ENCODE measurements at regions not wholly inside any gene's neighbourhood (a gene's known extent, or its start where the extent isn't known, plus 50 kb on each side); places are given as distances from the start of the nearest gene placed in this dataset.

DNA sequence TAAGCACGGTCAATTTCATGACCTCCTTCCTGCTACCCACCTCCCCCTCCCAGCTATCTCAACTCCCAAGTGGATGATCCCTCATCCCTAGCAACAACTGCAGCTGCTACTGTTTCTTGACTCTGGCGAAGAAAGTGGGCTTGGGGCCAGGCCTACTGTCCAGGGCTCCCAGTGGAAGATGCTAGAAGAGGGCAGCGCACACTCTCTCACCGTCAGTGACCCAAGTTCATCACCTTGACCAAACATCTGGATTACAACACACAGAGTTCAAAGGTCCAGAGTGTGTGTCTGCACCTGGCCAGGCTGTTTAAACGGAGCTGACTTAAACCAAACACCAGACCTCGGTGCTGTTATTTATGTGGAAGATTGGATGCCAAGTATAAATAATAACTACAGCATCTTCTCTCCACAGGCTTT, 385.6 kb downstream of the SHQ1 start:
- no peaks in the 10 kb centered on the region for H3K27me3 ChIP-seq (ENCODE audit: low read length)
- H3K4me2 ChIP-seq (ENCODE audit: low read depth, low read length, poor library complexity, severe bottlenecking), result no peak overlapping the region
- DNase-seq, result no peak
- H3K36me3 ChIP-seq (ENCODE audit: insufficient read depth, low read length), result no peaks in the 10 kb centered on the region
- H3K9me2 ChIP-seq (replicated peaks; ENCODE audit: insufficient read depth, low read length), result no peaks in the 10 kb centered on the region
- H4K20me1 ChIP-seq (ENCODE audit: insufficient read depth, low read depth, low read length), result no peaks in the 10 kb centered on the region
- H3K27ac ChIP-seq (ENCODE audit: low read length), result no peak overlapping the region
- H3K9me3 ChIP-seq (ENCODE audit: low read length), result no peaks in the 10 kb centered on the region
- no peak overlapping the region for H3K4me3 ChIP-seq (ENCODE audit: low read length)
- no peak overlapping the region for H2AFZ ChIP-seq (ENCODE audit: low read length)
- H3K9ac ChIP-seq (ENCODE audit: low read length), result no peak overlapping the region
- H3K79me2 ChIP-seq (ENCODE audit: low read length), result no peaks in the 10 kb centered on the region
- peaks cover 5% of the 10 kb centered on the region; the same call in 1 of the 2 replicates for H3K4me1 ChIP-seq (ENCODE audit: low read length)

DNA sequence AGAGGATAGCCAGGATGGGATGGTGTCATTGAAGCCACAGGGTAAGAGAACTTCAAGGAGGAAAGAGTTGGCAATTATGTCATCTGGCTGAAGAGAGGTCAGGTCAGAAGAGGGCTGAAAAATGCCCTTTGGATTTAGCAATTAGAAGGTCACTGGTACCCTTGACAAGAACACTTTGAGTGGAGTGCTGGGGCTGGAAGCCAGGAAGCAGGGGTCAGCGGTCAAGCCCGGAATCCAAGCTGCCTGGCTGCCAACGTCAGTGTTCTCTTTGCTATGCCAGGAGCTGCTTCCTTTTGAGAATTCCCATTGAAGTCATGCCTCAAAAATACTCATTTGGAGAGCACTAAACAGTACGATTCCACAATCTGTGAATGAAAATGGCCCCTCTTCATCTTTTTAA, 386.5 kb downstream of the SHQ1 start:
- Histone ChIP-seq H4K20me1 (ENCODE audit: insufficient read depth, low read depth, low read length) (no peaks in the 10 kb centered on the region), H3K27ac (ENCODE audit: low read length) (no peak overlapping the region), H3K4me3 (ENCODE audit: low read length) (no peak overlapping the region), H3K4me1 (ENCODE audit: low read length) (peaks cover 5% of the 10 kb centered on the region; the same call in 1 of the 2 replicates), H3K79me2 (ENCODE audit: low read length) (no peaks in the 10 kb centered on the region), H3K4me2 (ENCODE audit: low read depth, low read length, poor library complexity, severe bottlenecking) (no peak overlapping the region), H2AFZ (ENCODE audit: low read length) (no peak overlapping the region), H3K9me2 (replicated peaks; ENCODE audit: insufficient read depth, low read length) (no peaks in the 10 kb centered on the region), H3K36me3 (ENCODE audit: insufficient read depth, low read length) (no peaks in the 10 kb centered on the region), H3K9ac (ENCODE audit: low read length) (no peak overlapping the region), H3K9me3 (ENCODE audit: low read length) (no peaks in the 10 kb centered on the region), H3K27me3 (ENCODE audit: low read length) (no peaks in the 10 kb centered on the region)
- DNase-seq, result no peak

DNA sequence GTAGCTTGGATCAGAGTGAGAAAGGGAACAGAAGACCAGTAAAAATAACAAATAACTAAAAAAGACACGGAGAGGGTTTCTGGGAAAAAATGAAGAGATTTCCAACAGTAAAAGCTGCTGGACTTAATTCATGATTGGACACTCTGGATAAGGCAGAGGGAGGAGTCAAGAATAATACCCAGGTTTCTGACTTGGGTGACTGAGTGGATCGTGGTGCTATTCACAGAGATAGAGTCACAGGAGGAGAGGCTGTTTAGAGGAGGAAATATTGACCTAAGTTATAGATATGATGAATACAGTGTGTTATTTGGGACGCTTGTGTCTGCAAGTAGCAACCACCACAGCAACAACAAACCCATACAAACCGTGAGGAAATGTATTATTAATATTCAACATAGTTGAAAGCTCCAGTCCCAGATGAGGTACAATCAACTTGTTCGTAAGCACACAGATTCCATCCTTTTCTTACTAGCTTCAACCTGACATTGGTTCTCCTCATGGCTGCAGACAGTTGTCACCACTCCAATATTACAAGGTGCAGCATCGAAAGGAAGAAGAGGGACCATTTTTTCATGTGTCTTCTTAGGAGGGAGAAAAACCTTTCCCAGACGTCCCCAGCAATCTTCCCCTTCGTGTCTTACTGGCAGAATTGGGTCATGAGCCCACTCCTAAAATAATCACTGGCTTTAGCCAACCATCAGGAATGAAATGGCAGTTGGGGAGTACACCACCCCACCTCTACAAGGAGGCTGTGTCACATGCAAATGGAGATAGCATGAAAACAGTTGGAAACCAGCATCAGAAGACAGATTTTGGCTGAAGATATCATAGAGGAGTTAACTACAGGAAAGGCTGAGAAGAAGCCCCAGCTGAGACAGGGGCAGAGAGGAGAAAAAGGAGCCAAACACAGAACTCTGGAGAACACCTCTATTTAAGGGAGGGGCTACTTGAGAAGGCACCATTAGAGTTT, 387.8 kb downstream of the SHQ1 start:
- no peaks in the 10 kb centered on the region for H3K27me3 ChIP-seq (ENCODE audit: low read length)
- no peak overlapping the region for H2AFZ ChIP-seq (ENCODE audit: low read length)
- H3K4me3 ChIP-seq (ENCODE audit: low read length), result no peak overlapping the region
- no peak overlapping the region for H3K27ac ChIP-seq (ENCODE audit: low read length)
- H3K4me1 ChIP-seq (ENCODE audit: low read length), result no peaks in the 10 kb centered on the region
- DNase-seq, result no peak
- H3K9ac ChIP-seq (ENCODE audit: low read length), result no peak overlapping the region
- H3K9me2 ChIP-seq (replicated peaks; ENCODE audit: insufficient read depth, low read length), result no peaks in the 10 kb centered on the region
- no peaks in the 10 kb centered on the region for H3K36me3 ChIP-seq (ENCODE audit: insufficient read depth, low read length)
- H4K20me1 ChIP-seq (ENCODE audit: insufficient read depth, low read depth, low read length), result no peaks in the 10 kb centered on the region
- H3K9me3 ChIP-seq (ENCODE audit: low read length), result no peaks in the 10 kb centered on the region
- no peaks in the 10 kb centered on the region for H3K79me2 ChIP-seq (ENCODE audit: low read length)
- no peak overlapping the region for H3K4me2 ChIP-seq (ENCODE audit: low read depth, low read length, poor library complexity, severe bottlenecking)

DNA sequence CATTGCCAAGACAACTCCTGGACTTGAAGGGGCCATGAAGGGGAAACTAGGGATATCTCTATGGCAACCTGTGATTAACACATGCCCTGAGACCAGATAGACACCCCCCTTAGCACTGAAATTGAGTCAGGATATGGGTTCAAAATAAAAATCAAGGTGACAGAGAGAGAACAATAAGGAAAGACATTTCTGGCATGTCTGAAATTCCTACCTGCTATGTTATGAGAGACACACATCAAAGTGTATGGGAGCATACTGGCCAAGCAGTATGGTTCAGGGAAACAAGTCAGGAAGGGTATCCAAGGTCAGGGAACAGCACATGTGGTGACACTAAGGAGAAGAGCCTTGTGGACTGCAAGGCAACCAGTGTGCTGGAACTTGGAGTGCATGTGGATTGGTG, 388.7 kb downstream of the SHQ1 start:
- DNase-seq, result no peak
- H3K27me3 ChIP-seq (ENCODE audit: low read length), result no peaks in the 10 kb centered on the region
- no peaks in the 10 kb centered on the region for H3K79me2 ChIP-seq (ENCODE audit: low read length)
- H3K4me3 ChIP-seq (ENCODE audit: low read length), result no peak overlapping the region
- no peak overlapping the region for H3K4me2 ChIP-seq (ENCODE audit: low read depth, low read length, poor library complexity, severe bottlenecking)
- no peaks in the 10 kb centered on the region for H3K9me2 ChIP-seq (replicated peaks; ENCODE audit: insufficient read depth, low read length)
- H3K9ac ChIP-seq (ENCODE audit: low read length), result no peak overlapping the region
- H4K20me1 ChIP-seq (ENCODE audit: insufficient read depth, low read depth, low read length), result no peaks in the 10 kb centered on the region
- H3K4me1 ChIP-seq (ENCODE audit: low read length), result no peaks in the 10 kb centered on the region
- no peaks in the 10 kb centered on the region for H3K9me3 ChIP-seq (ENCODE audit: low read length)
- H3K36me3 ChIP-seq (ENCODE audit: insufficient read depth, low read length), result no peaks in the 10 kb centered on the region
- no peak overlapping the region for H3K27ac ChIP-seq (ENCODE audit: low read length)
- H2AFZ ChIP-seq (ENCODE audit: low read length), result no peak overlapping the region

DNA sequence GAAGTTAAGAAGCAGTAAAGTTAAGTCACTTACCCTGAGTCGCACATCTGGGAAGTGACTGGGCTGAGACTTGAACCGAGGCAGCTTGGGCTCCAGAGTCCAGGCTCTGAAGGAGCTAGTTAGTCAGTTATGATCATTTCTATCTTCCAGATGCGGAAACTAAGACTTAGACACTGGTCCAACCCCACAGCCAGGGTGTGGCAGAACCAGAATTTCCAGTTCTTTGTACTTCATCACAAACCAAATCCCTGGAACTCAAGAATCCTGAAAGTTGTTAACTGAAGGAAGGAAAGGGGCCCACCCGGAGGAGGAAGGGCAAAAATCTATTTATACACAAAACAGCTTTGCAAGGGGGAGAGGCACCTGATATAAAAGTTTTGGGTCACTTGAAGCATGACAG, 389.9 kb downstream of the SHQ1 start:
- DNase-seq, result no peak
- Histone ChIP-seq H3K27ac (ENCODE audit: low read length) (no peak overlapping the region), H3K79me2 (ENCODE audit: low read length) (no peaks in the 10 kb centered on the region), H4K20me1 (ENCODE audit: insufficient read depth, low read depth, low read length) (no peaks in the 10 kb centered on the region), H3K4me2 (ENCODE audit: low read depth, low read length, poor library complexity, severe bottlenecking) (no peak overlapping the region), H3K36me3 (ENCODE audit: insufficient read depth, low read length) (no peaks in the 10 kb centered on the region), H3K27me3 (ENCODE audit: low read length) (no peaks in the 10 kb centered on the region), H2AFZ (ENCODE audit: low read length) (no peak overlapping the region), H3K9ac (ENCODE audit: low read length) (no peak overlapping the region), H3K4me3 (ENCODE audit: low read length) (no peak overlapping the region), H3K9me2 (replicated peaks; ENCODE audit: insufficient read depth, low read length) (no peaks in the 10 kb centered on the region), H3K4me1 (ENCODE audit: low read length) (no peaks in the 10 kb centered on the region), H3K9me3 (ENCODE audit: low read length) (no peaks in the 10 kb centered on the region)

DNA sequence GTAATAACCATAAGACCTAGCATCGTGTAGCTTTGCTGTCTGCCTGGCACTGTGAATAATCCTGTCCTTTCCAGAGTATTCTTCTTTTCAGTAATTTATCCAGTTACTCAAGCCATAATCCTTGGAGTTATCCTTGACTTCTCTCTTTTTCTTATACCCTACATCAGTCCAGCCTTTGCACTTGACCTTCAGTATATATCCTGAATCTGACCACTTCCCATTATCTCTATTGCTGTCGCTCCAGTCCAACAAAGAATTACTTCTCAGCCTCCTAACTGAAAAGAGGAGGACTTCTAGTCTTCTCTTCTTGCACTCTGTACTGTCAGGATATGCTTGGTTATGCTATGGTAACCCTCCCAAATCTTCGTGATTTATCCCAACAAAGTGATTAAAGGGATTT, 393.8 kb downstream of the SHQ1 start:
- no peak overlapping the region for H3K4me2 ChIP-seq (ENCODE audit: low read depth, low read length, poor library complexity, severe bottlenecking)

DNA sequence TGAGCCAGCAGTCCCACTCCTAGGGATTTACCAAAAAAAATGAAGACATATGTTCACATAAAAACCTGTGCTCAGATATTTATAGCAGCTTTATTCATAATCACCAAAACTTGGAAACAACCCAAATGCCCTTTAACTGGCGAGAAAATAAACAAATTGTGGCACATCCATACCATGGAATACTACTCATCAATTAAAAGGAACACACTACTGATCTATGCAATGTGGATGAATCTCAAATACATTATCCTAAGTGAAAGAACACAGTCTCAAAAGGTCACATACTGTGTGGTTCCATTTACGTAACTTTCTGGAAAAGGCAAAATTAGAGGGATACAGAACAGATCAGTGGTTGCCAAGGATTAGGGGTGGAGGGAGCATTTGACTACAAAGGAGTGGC, 394.5 kb downstream of the SHQ1 start:
- H2AFZ ChIP-seq (ENCODE audit: low read length), result no peak overlapping the region
- no peak overlapping the region for H3K27ac ChIP-seq (ENCODE audit: low read length)
- H3K4me2 ChIP-seq (ENCODE audit: low read depth, low read length, poor library complexity, severe bottlenecking), result no peak overlapping the region
- no peaks in the 10 kb centered on the region for H3K79me2 ChIP-seq (ENCODE audit: low read length)
- DNase-seq, result no peak
- no peaks in the 10 kb centered on the region for H3K9me3 ChIP-seq (ENCODE audit: low read length)
- H3K4me3 ChIP-seq (ENCODE audit: low read length), result no peak overlapping the region
- H3K9ac ChIP-seq (ENCODE audit: low read length), result no peak overlapping the region
- H3K4me1 ChIP-seq (ENCODE audit: low read length), result no peaks in the 10 kb centered on the region
- no peaks in the 10 kb centered on the region for H4K20me1 ChIP-seq (ENCODE audit: insufficient read depth, low read depth, low read length)
- H3K9me2 ChIP-seq (replicated peaks; ENCODE audit: insufficient read depth, low read length), result no peaks in the 10 kb centered on the region
- no peaks in the 10 kb centered on the region for H3K27me3 ChIP-seq (ENCODE audit: low read length)
- H3K36me3 ChIP-seq (ENCODE audit: insufficient read depth, low read length), result no peaks in the 10 kb centered on the region

More for the DNA sequence above, 393.8 kb downstream of the SHQ1 start:
- Histone ChIP-seq H3K4me3 (ENCODE audit: low read length) (no peak overlapping the region), H3K27ac (ENCODE audit: low read length) (no peak overlapping the region), H3K9ac (ENCODE audit: low read length) (no peak overlapping the region), H3K4me1 (ENCODE audit: low read length) (no peaks in the 10 kb centered on the region), H3K27me3 (ENCODE audit: low read length) (no peaks in the 10 kb centered on the region), H3K36me3 (ENCODE audit: insufficient read depth, low read length) (no peaks in the 10 kb centered on the region), H3K79me2 (ENCODE audit: low read length) (no peaks in the 10 kb centered on the region), H2AFZ (ENCODE audit: low read length) (no peak overlapping the region), H3K9me3 (ENCODE audit: low read length) (no peaks in the 10 kb centered on the region), H4K20me1 (ENCODE audit: insufficient read depth, low read depth, low read length) (no peaks in the 10 kb centered on the region), H3K9me2 (replicated peaks; ENCODE audit: insufficient read depth, low read length) (no peaks in the 10 kb centered on the region)
- no peak for DNase-seq

DNA sequence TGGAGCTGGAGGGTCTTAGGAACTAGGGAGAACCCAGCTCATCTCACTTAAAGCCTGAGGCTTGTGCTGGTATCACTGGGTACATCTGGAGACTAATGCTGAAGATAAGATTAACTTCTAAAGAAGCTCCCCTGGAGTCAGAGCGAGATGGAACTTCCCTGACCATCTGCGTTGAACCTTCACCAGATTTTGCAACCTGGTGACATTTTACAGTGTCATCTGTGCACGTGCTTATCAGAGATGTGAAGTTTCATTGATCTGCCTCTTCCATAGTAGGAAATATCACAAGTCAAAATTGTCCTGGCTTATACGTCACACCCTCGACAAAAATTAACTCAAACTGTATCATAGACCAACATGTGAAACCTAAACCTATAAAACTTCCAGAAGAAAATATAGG, 395.5 kb downstream of the SHQ1 start:
- Histone ChIP-seq H3K27ac (ENCODE audit: low read length) (no peak overlapping the region), H3K4me1 (ENCODE audit: low read length) (peaks cover under 1% of the 10 kb centered on the region), H3K79me2 (ENCODE audit: low read length) (no peaks in the 10 kb centered on the region), H3K9ac (ENCODE audit: low read length) (no peak overlapping the region), H3K4me2 (ENCODE audit: low read depth, low read length, poor library complexity, severe bottlenecking) (no peak overlapping the region), H3K9me2 (replicated peaks; ENCODE audit: insufficient read depth, low read length) (no peaks in the 10 kb centered on the region), H3K9me3 (ENCODE audit: low read length) (no peaks in the 10 kb centered on the region), H4K20me1 (ENCODE audit: insufficient read depth, low read depth, low read length) (no peaks in the 10 kb centered on the region), H3K36me3 (ENCODE audit: insufficient read depth, low read length) (no peaks in the 10 kb centered on the region), H2AFZ (ENCODE audit: low read length) (no peak overlapping the region), H3K4me3 (ENCODE audit: low read length) (no peak overlapping the region), H3K27me3 (ENCODE audit: low read length) (no peaks in the 10 kb centered on the region)
- no peak for DNase-seq
